ENCODE measurements at regions not wholly inside any gene's neighbourhood (a gene's known extent, or its start where the extent isn't known, plus 50 kb on each side); places are given as distances from the start of the nearest gene placed in this dataset.

DNA sequence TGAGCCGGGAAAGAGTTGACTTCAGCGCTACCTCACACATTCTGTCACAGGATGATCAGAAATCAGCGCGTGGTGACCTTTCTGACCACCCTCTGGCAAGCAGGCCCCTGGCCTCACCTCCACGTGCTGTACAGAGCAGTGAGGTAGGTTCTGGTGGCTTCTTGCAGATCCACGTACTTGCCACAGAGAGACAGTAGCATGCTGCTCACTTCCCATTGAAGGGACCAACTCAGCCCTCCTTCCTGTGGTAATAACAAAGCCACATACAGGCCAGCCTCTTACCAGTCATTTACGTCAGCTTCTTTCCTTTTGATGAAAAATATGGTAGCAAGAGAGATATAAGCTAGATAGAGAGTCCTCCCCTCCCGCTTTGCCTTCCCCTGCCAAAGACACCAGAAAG is 200.7 kb downstream of the CHRM3 start:
- no peaks in the 10 kb centered on the region for H3K4me1 ChIP-seq (ENCODE audit: control insufficient read depth, insufficient read depth, low read length)
- H3K36me3 ChIP-seq (ENCODE audit: control insufficient read depth, insufficient read depth, low read length), result no peaks in the 10 kb centered on the region
- H3K4me3 ChIP-seq (ENCODE audit: insufficient read depth, low read depth, low read length), result no peak overlapping the region

DNA sequence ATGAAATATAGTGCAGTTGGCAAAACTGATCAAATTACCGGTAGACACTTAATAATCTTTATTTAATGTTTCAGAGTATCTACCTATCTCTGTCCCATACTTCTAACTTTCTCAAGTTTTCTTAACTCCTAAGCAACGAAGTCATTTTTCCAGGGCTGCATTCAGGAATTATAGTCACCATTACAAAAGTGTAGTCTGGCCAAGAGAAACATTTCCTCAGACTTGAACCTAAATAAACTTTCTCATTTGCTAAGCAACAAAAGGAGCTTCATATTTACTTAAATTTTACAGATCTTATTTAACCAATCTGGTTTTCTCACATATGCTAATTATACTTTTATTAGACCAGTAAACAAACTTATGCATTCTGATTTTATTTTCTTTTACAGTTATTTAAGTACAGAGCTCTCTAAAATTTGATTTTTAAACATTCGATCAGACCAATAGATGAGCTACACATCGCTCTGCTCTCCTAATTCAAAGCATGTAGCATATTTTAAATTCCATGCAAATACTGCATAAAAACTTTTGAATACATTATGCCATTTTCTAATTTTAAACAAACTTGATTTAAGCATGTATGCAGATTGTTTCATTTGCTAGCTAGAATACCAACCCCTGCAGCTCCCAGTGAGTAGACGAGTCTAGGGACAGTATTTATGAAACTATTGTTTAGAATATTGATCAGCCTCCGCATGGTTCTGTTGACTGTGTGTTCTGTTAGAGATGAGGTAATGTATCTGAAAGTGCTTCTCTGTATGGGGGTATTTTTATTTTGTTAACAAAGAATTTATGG is 201.4 kb downstream of the CHRM3 start:
- Histone ChIP-seq H3K36me3 (ENCODE audit: control insufficient read depth, insufficient read depth, low read length) (no peaks in the 10 kb centered on the region), H3K9me3 (ENCODE audit: control insufficient read depth, low read length) (no peaks in the 10 kb centered on the region), H3K27ac (ENCODE audit: insufficient read depth, low read depth, low read length, poor library complexity, severe bottlenecking) (no peak overlapping the region), H3K27me3 (ENCODE audit: control insufficient read depth, insufficient read depth, low read length, poor library complexity, severe bottlenecking) (no peaks in the 10 kb centered on the region), H3K4me3 (ENCODE audit: insufficient read depth, low read depth, low read length) (no peak overlapping the region), H3K4me1 (ENCODE audit: control insufficient read depth, insufficient read depth, low read length) (no peaks in the 10 kb centered on the region)
- WGBS, 2 experiments, result 93% methylated on average over 6 of the region's 6 CpGs

More for the DNA sequence above, 200.7 kb downstream of the CHRM3 start:
- no peak overlapping the region for H3K27ac ChIP-seq (ENCODE audit: insufficient read depth, low read depth, low read length, poor library complexity, severe bottlenecking)
- no peaks in the 10 kb centered on the region for H3K27me3 ChIP-seq (ENCODE audit: control insufficient read depth, insufficient read depth, low read length, poor library complexity, severe bottlenecking)
- no peaks in the 10 kb centered on the region for H3K9me3 ChIP-seq (ENCODE audit: control insufficient read depth, low read length)
- WGBS, 2 experiments, result 75 to 80% methylated on average over 7 to 8 of the region's 8 CpGs

DNA sequence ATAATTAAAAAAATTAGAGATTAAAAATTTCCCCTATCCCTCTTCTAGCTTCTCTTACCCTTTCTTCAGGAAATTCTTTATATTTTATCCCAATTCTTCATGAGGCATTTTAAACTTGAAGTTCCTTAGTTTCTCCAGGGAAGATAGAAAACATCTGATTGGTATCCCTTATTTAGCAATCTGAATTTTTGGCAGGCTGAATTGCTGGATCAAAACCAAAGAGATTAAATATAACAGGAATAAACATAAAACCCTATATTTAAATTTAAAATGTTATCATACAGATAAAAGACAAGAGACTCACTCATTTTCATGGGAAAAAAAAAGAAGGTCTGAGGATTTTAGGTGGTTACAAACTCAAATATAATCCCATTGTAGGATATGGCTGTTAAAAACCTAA is 204.2 kb downstream of the CHRM3 start:
- no peaks in the 10 kb centered on the region for H3K9me3 ChIP-seq (ENCODE audit: control insufficient read depth, low read length)
- H3K27me3 ChIP-seq (ENCODE audit: control insufficient read depth, insufficient read depth, low read length, poor library complexity, severe bottlenecking), result no peaks in the 10 kb centered on the region
- no peak overlapping the region for H3K4me3 ChIP-seq (ENCODE audit: insufficient read depth, low read depth, low read length)
- H3K36me3 ChIP-seq (ENCODE audit: control insufficient read depth, insufficient read depth, low read length), result no peaks in the 10 kb centered on the region
- H3K4me1 ChIP-seq (ENCODE audit: control insufficient read depth, insufficient read depth, low read length), result no peaks in the 10 kb centered on the region
- H3K27ac ChIP-seq (ENCODE audit: insufficient read depth, low read depth, low read length, poor library complexity, severe bottlenecking), result no peak overlapping the region

DNA sequence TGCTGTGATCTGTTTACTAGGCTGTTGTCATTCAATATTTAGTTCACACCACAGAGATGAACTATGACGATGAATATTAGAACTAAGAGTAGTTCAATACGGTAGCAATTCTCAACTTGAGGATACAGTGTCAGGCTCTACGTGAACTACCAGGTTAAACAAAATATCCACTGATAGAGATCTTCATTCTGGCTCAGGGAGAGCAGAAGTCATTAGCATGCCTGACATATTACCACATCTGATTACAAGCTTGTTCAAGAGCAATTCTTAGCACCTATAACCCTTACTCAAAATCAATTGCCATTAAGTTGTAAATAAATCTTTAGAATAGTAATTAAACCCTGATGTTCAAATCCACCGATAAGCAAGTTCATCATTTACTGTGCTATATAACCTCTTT is 207.2 kb downstream of the CHRM3 start:
- H3K27ac ChIP-seq (ENCODE audit: insufficient read depth, low read depth, low read length, poor library complexity, severe bottlenecking), result no peak overlapping the region

DNA sequence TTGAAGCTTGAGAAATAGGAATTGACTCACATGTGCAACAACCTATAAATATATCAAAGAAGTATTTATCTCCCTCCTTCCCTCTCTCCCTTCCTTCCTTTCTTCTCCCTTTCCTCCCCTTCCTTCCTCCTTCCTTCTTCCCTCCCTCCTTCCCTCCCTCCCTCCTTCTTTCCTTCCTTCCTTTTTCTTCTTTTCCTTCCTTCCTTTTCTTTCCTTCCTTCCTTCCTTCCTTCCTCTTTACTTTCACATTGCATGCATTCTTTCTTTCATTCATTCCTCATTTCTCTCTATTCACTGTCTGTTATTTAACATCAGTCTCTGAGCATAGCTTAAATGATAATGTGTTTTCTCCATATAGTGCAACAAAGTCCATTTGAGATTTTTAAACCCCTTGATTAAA is 214.2 kb downstream of the CHRM3 start:
- H3K27ac ChIP-seq (ENCODE audit: insufficient read depth, low read depth, low read length, poor library complexity, severe bottlenecking), result no peak overlapping the region
- no peak overlapping the region for H3K4me3 ChIP-seq (ENCODE audit: insufficient read depth, low read depth, low read length)

More for the DNA sequence above, 207.2 kb downstream of the CHRM3 start:
- WGBS, 2 experiments, result 93 to 94% methylated on average over 3 to 4 of the region's 4 CpGs
- no peaks in the 10 kb centered on the region for H3K36me3 ChIP-seq (ENCODE audit: control insufficient read depth, insufficient read depth, low read length)
- H3K27me3 ChIP-seq (ENCODE audit: control insufficient read depth, insufficient read depth, low read length, poor library complexity, severe bottlenecking), result no peaks in the 10 kb centered on the region
- peaks cover 1% of the 10 kb centered on the region for H3K4me1 ChIP-seq (ENCODE audit: control insufficient read depth, insufficient read depth, low read length)
- no peak overlapping the region for H3K4me3 ChIP-seq (ENCODE audit: insufficient read depth, low read depth, low read length)
- H3K9me3 ChIP-seq (ENCODE audit: control insufficient read depth, low read length), result no peaks in the 10 kb centered on the region

DNA sequence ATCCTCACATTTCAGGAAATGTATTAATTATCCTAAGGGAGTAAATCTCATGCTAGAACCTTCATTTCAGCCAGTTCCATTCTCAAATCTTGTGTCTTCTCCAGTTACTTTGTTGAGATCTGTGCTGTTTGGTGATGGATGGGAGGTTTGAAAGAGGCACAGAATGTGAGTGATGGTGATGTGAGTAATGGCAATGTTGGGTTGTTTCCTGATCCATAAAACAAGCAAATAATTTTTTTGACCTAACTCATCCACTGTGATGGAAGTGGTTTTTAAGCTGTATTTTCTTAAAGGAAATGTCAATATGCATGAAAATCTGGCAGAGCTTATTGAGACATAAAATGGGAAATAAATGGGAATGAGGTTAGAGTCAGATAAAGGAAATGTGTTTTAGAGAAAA is 214.7 kb downstream of the CHRM3 start:
- no peak overlapping the region for H3K27ac ChIP-seq (ENCODE audit: insufficient read depth, low read depth, low read length, poor library complexity, severe bottlenecking)
- no peaks in the 10 kb centered on the region for H3K36me3 ChIP-seq (ENCODE audit: control insufficient read depth, insufficient read depth, low read length)
- H3K4me1 ChIP-seq (ENCODE audit: control insufficient read depth, insufficient read depth, low read length), result peaks cover 3% of the 10 kb centered on the region
- H3K27me3 ChIP-seq (ENCODE audit: control insufficient read depth, insufficient read depth, low read length, poor library complexity, severe bottlenecking), result no peaks in the 10 kb centered on the region
- no peak overlapping the region for H3K4me3 ChIP-seq (ENCODE audit: insufficient read depth, low read depth, low read length)
- no peaks in the 10 kb centered on the region for H3K9me3 ChIP-seq (ENCODE audit: control insufficient read depth, low read length)

More for the DNA sequence above, 214.2 kb downstream of the CHRM3 start:
- Histone ChIP-seq H3K27me3 (ENCODE audit: control insufficient read depth, insufficient read depth, low read length, poor library complexity, severe bottlenecking) (no peaks in the 10 kb centered on the region), H3K36me3 (ENCODE audit: control insufficient read depth, insufficient read depth, low read length) (no peaks in the 10 kb centered on the region), H3K4me1 (ENCODE audit: control insufficient read depth, insufficient read depth, low read length) (peaks cover 3% of the 10 kb centered on the region), H3K9me3 (ENCODE audit: control insufficient read depth, low read length) (no peaks in the 10 kb centered on the region)

DNA sequence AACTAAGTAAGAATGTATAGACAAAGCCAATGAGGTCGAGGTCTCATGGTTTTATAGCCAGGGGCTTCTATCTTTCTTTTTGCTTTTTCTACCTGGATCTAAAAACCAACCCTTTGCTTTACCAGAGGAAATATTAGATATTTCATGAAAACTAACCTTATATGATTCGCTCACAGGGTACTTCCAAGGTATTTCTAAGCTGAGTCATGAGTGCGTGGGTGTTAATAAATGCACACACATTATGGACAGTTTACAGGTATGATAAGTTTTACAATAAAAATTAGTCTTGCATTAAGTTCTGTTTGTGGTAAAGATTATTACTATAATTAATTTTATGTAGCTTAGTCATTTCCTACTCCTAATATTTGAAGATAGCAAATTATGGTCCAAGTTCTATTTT is 217.2 kb downstream of the CHRM3 start:
- no peaks in the 10 kb centered on the region for H3K9me3 ChIP-seq (ENCODE audit: control insufficient read depth, low read length)
- no peak overlapping the region for H3K4me3 ChIP-seq (ENCODE audit: insufficient read depth, low read depth, low read length)
- 97 to 100% methylated on average over 1 to 3 of the region's 3 CpGs for WGBS, 2 experiments
- H3K27ac ChIP-seq (ENCODE audit: insufficient read depth, low read depth, low read length, poor library complexity, severe bottlenecking), result no peak overlapping the region
- H3K27me3 ChIP-seq (ENCODE audit: control insufficient read depth, insufficient read depth, low read length, poor library complexity, severe bottlenecking), result no peaks in the 10 kb centered on the region
- no peaks in the 10 kb centered on the region for H3K36me3 ChIP-seq (ENCODE audit: control insufficient read depth, insufficient read depth, low read length)
- peaks cover 2% of the 10 kb centered on the region for H3K4me1 ChIP-seq (ENCODE audit: control insufficient read depth, insufficient read depth, low read length)

DNA sequence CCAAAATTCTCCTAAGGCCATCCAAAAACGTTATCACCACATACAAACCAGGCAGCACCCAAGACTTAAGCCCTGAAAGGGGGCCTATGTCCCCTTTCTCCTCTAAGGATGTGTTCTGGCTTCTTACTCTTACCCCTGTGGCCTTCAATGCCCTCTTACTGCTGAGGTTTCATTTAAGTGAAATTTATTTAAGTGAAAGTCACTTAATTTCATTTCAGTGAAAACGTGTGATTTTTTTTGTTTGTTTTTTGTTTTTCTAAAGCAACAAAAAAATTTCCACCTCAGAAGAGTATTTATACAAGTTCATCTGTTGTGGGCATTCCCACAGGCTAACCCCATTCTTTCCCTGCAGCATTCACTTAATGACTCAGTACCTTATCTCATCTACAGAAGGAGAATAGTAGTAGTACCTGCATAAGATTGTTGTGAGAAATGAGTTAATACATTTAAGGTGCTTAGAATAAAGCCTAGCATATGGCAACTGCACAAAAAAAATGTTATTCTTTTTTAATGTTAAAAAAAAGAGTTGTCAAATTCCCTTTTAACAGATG is 220.6 kb downstream of the CHRM3 start:
- H3K27ac ChIP-seq (ENCODE audit: insufficient read depth, low read depth, low read length, poor library complexity, severe bottlenecking), result no peak overlapping the region
- no peaks in the 10 kb centered on the region for H3K4me1 ChIP-seq (ENCODE audit: control insufficient read depth, insufficient read depth, low read length)
- no peaks in the 10 kb centered on the region for H3K36me3 ChIP-seq (ENCODE audit: control insufficient read depth, insufficient read depth, low read length)
- no peaks in the 10 kb centered on the region for H3K9me3 ChIP-seq (ENCODE audit: control insufficient read depth, low read length)
- no peak overlapping the region for H3K4me3 ChIP-seq (ENCODE audit: insufficient read depth, low read depth, low read length)
- no peaks in the 10 kb centered on the region for H3K27me3 ChIP-seq (ENCODE audit: control insufficient read depth, insufficient read depth, low read length, poor library complexity, severe bottlenecking)
- WGBS, 2 experiments, result 57 to 71% methylated on average over 1 to 2 of the region's 2 CpGs

DNA sequence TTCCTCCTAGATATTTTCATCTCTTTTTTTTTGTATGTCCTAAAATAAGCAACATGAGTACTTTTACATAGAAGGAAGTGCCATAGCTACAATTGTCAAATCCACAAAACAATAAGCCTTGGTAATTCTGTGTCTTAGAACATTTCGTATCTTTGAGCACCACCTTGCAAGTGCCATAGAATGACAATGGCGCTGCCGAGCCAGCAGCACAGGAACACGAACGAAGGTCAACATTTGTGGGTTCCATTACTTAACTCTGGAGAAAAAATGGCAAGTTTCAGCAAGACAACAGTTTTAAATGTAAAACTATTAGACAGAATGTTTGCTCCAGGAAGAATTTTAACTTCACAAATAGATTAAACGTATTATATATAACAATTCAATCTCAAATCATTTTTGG is 222.1 kb downstream of the CHRM3 start:
- no peaks in the 10 kb centered on the region for H3K4me1 ChIP-seq (ENCODE audit: control insufficient read depth, insufficient read depth, low read length)
- 92 to 93% methylated on average over 5 to 6 of the region's 6 CpGs for WGBS, 2 experiments
- no peaks in the 10 kb centered on the region for H3K9me3 ChIP-seq (ENCODE audit: control insufficient read depth, low read length)
- no peaks in the 10 kb centered on the region for H3K36me3 ChIP-seq (ENCODE audit: control insufficient read depth, insufficient read depth, low read length)
- no peak overlapping the region for H3K27ac ChIP-seq (ENCODE audit: insufficient read depth, low read depth, low read length, poor library complexity, severe bottlenecking)
- H3K27me3 ChIP-seq (ENCODE audit: control insufficient read depth, insufficient read depth, low read length, poor library complexity, severe bottlenecking), result no peaks in the 10 kb centered on the region
- H3K4me3 ChIP-seq (ENCODE audit: insufficient read depth, low read depth, low read length), result no peak overlapping the region

DNA sequence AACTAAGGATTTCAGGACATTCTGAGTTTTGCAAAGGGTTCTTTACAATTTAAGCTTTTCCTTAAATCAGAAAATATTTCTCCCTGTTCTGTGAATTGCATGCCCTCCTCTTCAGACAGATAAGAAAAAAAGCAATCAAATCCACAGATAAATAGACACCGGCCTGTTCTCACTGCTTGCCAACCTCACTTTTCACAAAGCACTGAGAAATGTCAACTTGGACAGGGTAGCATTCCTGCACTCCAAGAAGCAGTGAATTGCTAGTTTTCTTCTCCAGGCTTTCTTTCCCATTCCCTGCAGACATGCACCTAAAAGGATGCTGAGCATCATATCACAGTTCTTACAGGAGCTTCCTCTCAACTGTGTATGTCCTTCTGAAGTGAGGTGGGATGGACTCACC is 226.0 kb downstream of the CHRM3 start:
- H3K36me3 ChIP-seq (ENCODE audit: control insufficient read depth, insufficient read depth, low read length), result no peaks in the 10 kb centered on the region
- H3K27me3 ChIP-seq (ENCODE audit: control insufficient read depth, insufficient read depth, low read length, poor library complexity, severe bottlenecking), result no peaks in the 10 kb centered on the region
- H3K9me3 ChIP-seq (ENCODE audit: control insufficient read depth, low read length), result no peaks in the 10 kb centered on the region
- no peak overlapping the region for H3K27ac ChIP-seq (ENCODE audit: insufficient read depth, low read depth, low read length, poor library complexity, severe bottlenecking)
- 91 to 92% methylated on average over 1 of the region's 1 CpG for WGBS, 2 experiments
- no peak overlapping the region for H3K4me3 ChIP-seq (ENCODE audit: insufficient read depth, low read depth, low read length)
- H3K4me1 ChIP-seq (ENCODE audit: control insufficient read depth, insufficient read depth, low read length), result no peaks in the 10 kb centered on the region
